GM23338 (cell line): ENCODE measurements at regions not wholly inside any gene's neighbourhood (a gene's known extent, or its start where the extent isn't known, plus 50 kb on each side); places are given as distances from the start of the nearest gene placed in this dataset.

ENCODE experiments used
- ATAC-seq: fragments of 200-7000 bp; cut with Tn5 transposase; 3 replicates; pipeline ENCODE4 v1.9.1; 2020
- DNase-seq: peaks from one replicate; pipeline ENCODE4 v3.0.0-alpha.2; 2015; ENCODE audit warnings: low spot score
- H2AFZ ChIP-seq: fragments of 200-600 bp; sonication (generic); 2 replicates; pipeline ENCODE4 v1.8.0; 2016; ENCODE audit warnings: antibody characterized with exemption, mild to moderate bottlenecking, moderate library complexity
- H3F3A ChIP-seq: fragments of 200-600 bp; sonication (generic); replicated peaks from 2 replicates; pipeline ENCODE4 v1.8.0; 2017; ENCODE audit warnings: antibody characterized with exemption, mixed run types, low read depth
- H3K27ac ChIP-seq: fragments of 200-600 bp; sonication (generic); 2 replicates; pipeline ENCODE4 v1.6.1; 2016; ENCODE audit warnings: low read depth
- H3K27me3 ChIP-seq: fragments of 200-600 bp; sonication (generic); 2 replicates; pipeline ENCODE4 v1.8.0; 2016; ENCODE audit warnings: mild to moderate bottlenecking, mixed run types, moderate library complexity; ENCODE audit not compliant: insufficient read depth
- H3K36me3 ChIP-seq: fragments of 200-600 bp; sonication (generic); 2 replicates; pipeline ENCODE4 v1.8.0; 2016; ENCODE audit warnings: mild to moderate bottlenecking; ENCODE audit not compliant: insufficient read depth
- H3K4me1 ChIP-seq: fragments of 200-600 bp; sonication (generic); 2 replicates; pipeline ENCODE4 v1.8.0; 2016; ENCODE audit warnings: mild to moderate bottlenecking, moderate library complexity; ENCODE audit not compliant: insufficient read depth
- H3K4me2 ChIP-seq: fragments of 200-600 bp; sonication (generic); 2 replicates; pipeline ENCODE4 v1.7.1; 2017; ENCODE audit warnings: mixed run types
- H3K4me3 ChIP-seq: fragments of 200-600 bp; sonication (generic); 2 replicates; pipeline ENCODE4 v1.6.1; 2016; ENCODE audit warnings: mixed run types
- H3K79me2 ChIP-seq: fragments of 200-600 bp; sonication (generic); replicated peaks from 2 replicates; pipeline ENCODE4 v1.8.0; 2017; ENCODE audit warnings: mild to moderate bottlenecking; ENCODE audit not compliant: insufficient read depth
- H3K9me2 ChIP-seq: fragments of 200-600 bp; sonication (generic); 2 replicates; pipeline ENCODE4 v1.8.0; 2017; ENCODE audit not compliant: insufficient read depth
- H4K20me1 ChIP-seq: fragments of 200-600 bp; sonication (generic); replicated peaks from 2 replicates; pipeline ENCODE4 v1.8.0; 2017; ENCODE audit warnings: mild to moderate bottlenecking; ENCODE audit not compliant: insufficient read depth
- H3K27ac Mint-ChIP-seq: 2 replicates; pipeline ENCODE4 v1.8.0; 2020; ENCODE audit warnings: inconsistent platforms, mild to moderate bottlenecking, moderate library complexity, mixed read lengths
- H3K27me3 Mint-ChIP-seq: 3 replicates; pipeline ENCODE4 v1.8.0; 2022; ENCODE audit warnings: low read depth, mild to moderate bottlenecking, moderate library complexity, mixed read lengths, inconsistent platforms; ENCODE audit not compliant: insufficient read depth, poor library complexity
- H3K36me3 Mint-ChIP-seq: 3 replicates; pipeline ENCODE4 v1.8.0; 2021; ENCODE audit warnings: low read depth, mild to moderate bottlenecking, inconsistent platforms, moderate library complexity, mixed read lengths
- H3K4me1 Mint-ChIP-seq: 3 replicates; pipeline ENCODE4 v1.8.0; 2020; ENCODE audit warnings: mild to moderate bottlenecking, inconsistent platforms, mixed read lengths
- H3K4me3 Mint-ChIP-seq: 3 replicates; pipeline ENCODE4 v1.8.0; 2021; ENCODE audit warnings: moderate library complexity, mild to moderate bottlenecking, inconsistent platforms, mixed read lengths
- H3K9me3 Mint-ChIP-seq: 3 replicates; pipeline ENCODE4 v1.8.0; 2020; ENCODE audit warnings: moderate library complexity, mild to moderate bottlenecking, inconsistent platforms, mixed read lengths
- CREB1 ChIP-seq: fragments of 250-450 bp; sonication (Bioruptor Pico); IDR thresholded peaks from 2 replicates; pipeline ENCODE4 v1.5.0; 2020; ENCODE audit warnings: low read depth, mild to moderate bottlenecking, moderate library complexity
- CTCF ChIP-seq, 2 experiments: fragments of 200-600 bp in 1 of 2; sonication (generic) in 1 of 2; conservative IDR thresholded peaks; 2 replicates each; pipeline versions ENCODE4 v1.5.1 to v1.6.1; 2016 to 2017; ENCODE audit warnings: antibody characterized with exemption in 2 of 2, low read depth in 2 of 2, mild to moderate bottlenecking in 2 of 2, moderate library complexity in 1 of 2
- ETS1 ChIP-seq: IDR thresholded peaks from 2 replicates; pipeline ENCODE4 v1.6.1; 2016; ENCODE audit warnings: antibody characterized with exemption
- EZH2 ChIP-seq: fragments of 200-600 bp; sonication (generic); IDR thresholded peaks from one replicate; pipeline ENCODE4 v1.8.0; 2017; ENCODE audit warnings: antibody characterized with exemption, mild to moderate bottlenecking, low read depth; ENCODE audit not compliant: unreplicated experiment
- EZH2phosphoT487 ChIP-seq: fragments of 200-600 bp; sonication (generic); IDR thresholded peaks from one replicate; pipeline ENCODE4 v1.8.1; 2018; ENCODE audit warnings: antibody characterized with exemption; ENCODE audit not compliant: unreplicated experiment
- JUNB ChIP-seq: IDR thresholded peaks from one replicate; pipeline ENCODE4 v1.6.1; 2016; ENCODE audit warnings: antibody characterized with exemption; ENCODE audit not compliant: unreplicated experiment
- NANOG ChIP-seq: IDR thresholded peaks from 2 replicates; pipeline ENCODE4 v1.6.1; 2016; ENCODE audit warnings: antibody characterized with exemption, borderline replicate concordance
- POLR2AphosphoS5 ChIP-seq: IDR thresholded peaks from 2 replicates; pipeline ENCODE4 v1.6.1; 2016; ENCODE audit warnings: antibody characterized with exemption, low read depth
- REST ChIP-seq: IDR thresholded peaks from one replicate; pipeline ENCODE4 v1.6.1; 2018; ENCODE audit warnings: antibody characterized with exemption; ENCODE audit not compliant: unreplicated experiment
- STAT1 ChIP-seq: IDR thresholded peaks from one replicate; pipeline ENCODE4 v1.6.1; 2016; ENCODE audit warnings: antibody characterized with exemption; ENCODE audit not compliant: unreplicated experiment
- ZNF114 ChIP-seq: fragments of 250-450 bp; sonication (Bioruptor Pico); IDR thresholded peaks from 2 replicates; pipeline ENCODE4 v1.5.0; 2020; ENCODE audit warnings: mild to moderate bottlenecking, moderate library complexity
- ZNF331 ChIP-seq: fragments of 250-450 bp; sonication (Bioruptor Pico); IDR thresholded peaks from 2 replicates; pipeline ENCODE4 v1.5.0; 2020; ENCODE audit warnings: low read depth, mild to moderate bottlenecking, moderate library complexity
- ZNF462 ChIP-seq: fragments of 250-450 bp; sonication (Bioruptor Pico); IDR thresholded peaks from 2 replicates; pipeline ENCODE4 v1.5.0; 2020; ENCODE audit warnings: mild to moderate bottlenecking, moderate library complexity

GRCh38 chr4:181416966-181417365 lies 826.2 kb upstream of the TENM3 start:
- 0 out of 2 replicates have a peak, but pooled peaks cover 6% of the 10 kb centered on the region for H3K4me1 ChIP-seq
- TF ChIP-seq REST (no peak), NANOG (no peak), ZNF331 (no peak), JUNB (no peak), CTCF (conservative IDR thresholded peaks at IDR 0.05; ENCODE audit: low read depth in 2 of 2) (no peak), STAT1 (no peak), ETS1 (no peak), ZNF462 (CRISPR knock-in tag) (no peak), CREB1 (CRISPR knock-in tag) (no peak), POLR2AphosphoS5 (no peak), EZH2phosphoT487 (no peak), EZH2 (no peak), ZNF114 (CRISPR knock-in tag) (no peak)
- H3K9me2 ChIP-seq = 0 out of 2 replicates have a peak, but pooled peaks cover 4% of the 10 kb centered on the region
- Mint-ChIP-seq H3K9me3 (peaks cover 2% of the 10 kb centered on the region; the same call in 1 of the 3 replicates), H3K4me3 (no peak overlapping the region), H3K27me3 (no peaks in the 10 kb centered on the region), H3K36me3 (no peaks in the 10 kb centered on the region), H3K4me1 (peaks cover 5% of the 10 kb centered on the region), H3K27ac (no peak overlapping the region)
- H3K79me2 ChIP-seq = no peaks in the 10 kb centered on the region
- no peaks in the 10 kb centered on the region for H3K27me3 ChIP-seq
- H3F3A ChIP-seq = no peaks in the 10 kb centered on the region
- H4K20me1 ChIP-seq = no peaks in the 10 kb centered on the region
- no peak overlapping the region for H2AFZ ChIP-seq
- H3K4me2 ChIP-seq = no peak overlapping the region
- ATAC-seq (no peak), DNase-seq (no peak)
- H3K36me3 ChIP-seq = no peaks in the 10 kb centered on the region
- H3K27ac ChIP-seq = no peak overlapping the region
- no peak overlapping the region for H3K4me3 ChIP-seq
